ENCODE measurements at regions not wholly inside any gene's neighbourhood (a gene's known extent, or its start where the extent isn't known, plus 50 kb on each side); places are given as distances from the start of the nearest gene placed in this dataset.

GRCh38 chrX:5746231-5746630 lies 482.4 kb downstream of the NLGN4X start:
- Histone ChIP-seq H2AFZ (ENCODE audit: low read depth, low read length) (no peak overlapping the region), H4K20me1 (ENCODE audit: insufficient read depth, low read length) (no peaks in the 10 kb centered on the region), H3K27ac (ENCODE audit: low read length) (no peak overlapping the region), H3K4me2 (ENCODE audit: low read length) (no peak overlapping the region), H3K9ac (ENCODE audit: low read length) (no peak overlapping the region), H3K4me1 (ENCODE audit: low read length) (no peaks in the 10 kb centered on the region), H3K36me3 (replicated peaks; ENCODE audit: low read depth, low read length) (no peaks in the 10 kb centered on the region), H3K9me3 (ENCODE audit: insufficient read depth, low read length) (no peaks in the 10 kb centered on the region), H3K79me2 (ENCODE audit: low read length) (no peaks in the 10 kb centered on the region), H3K27me3 (ENCODE audit: low read depth, low read length) (no peaks in the 10 kb centered on the region), H3K4me3 (ENCODE audit: low read length) (no peak overlapping the region)
- no peak for TF ChIP-seq CTCF (IDR thresholded peaks at IDR 0.05; ENCODE audit: low read depth, low read length)

GRCh38 chrX:5733501-5733900 lies 495.2 kb downstream of the NLGN4X start:
- H3K27ac ChIP-seq (ENCODE audit: low read length): no peak overlapping the region
- H3K4me3 ChIP-seq (ENCODE audit: low read length): no peak overlapping the region
- TF ChIP-seq CTCF (IDR thresholded peaks at IDR 0.05; ENCODE audit: low read depth, low read length) (no peak), EZH2phosphoT487 (IDR thresholded peaks at IDR 0.05; ENCODE audit: low read depth) (no peak)
- H2AFZ ChIP-seq (ENCODE audit: low read depth, low read length): no peak overlapping the region
- no peaks in the 10 kb centered on the region for H3K9me3 ChIP-seq (ENCODE audit: insufficient read depth, low read length)
- no peaks in the 10 kb centered on the region for H3K27me3 ChIP-seq (ENCODE audit: low read depth, low read length)
- no peaks in the 10 kb centered on the region for H3K79me2 ChIP-seq (ENCODE audit: low read length)
- no peak overlapping the region for H3K9ac ChIP-seq (ENCODE audit: low read length)
- no peaks in the 10 kb centered on the region for H3K4me1 ChIP-seq (ENCODE audit: low read length)
- no peaks in the 10 kb centered on the region for H4K20me1 ChIP-seq (ENCODE audit: insufficient read depth, low read length)
- H3K36me3 ChIP-seq (replicated peaks; ENCODE audit: low read depth, low read length): no peaks in the 10 kb centered on the region
- H3K4me2 ChIP-seq (ENCODE audit: low read length): no peak overlapping the region

GRCh38 chrX:5730556-5730955 lies 498.1 kb downstream of the NLGN4X start:
- H4K20me1 ChIP-seq (ENCODE audit: insufficient read depth, low read length): no peaks in the 10 kb centered on the region
- H3K4me2 ChIP-seq (ENCODE audit: low read length): no peak overlapping the region
- no peaks in the 10 kb centered on the region for H3K36me3 ChIP-seq (replicated peaks; ENCODE audit: low read depth, low read length)
- H3K9ac ChIP-seq (ENCODE audit: low read length): no peak overlapping the region
- H3K9me3 ChIP-seq (ENCODE audit: insufficient read depth, low read length): no peaks in the 10 kb centered on the region
- no peak overlapping the region for H2AFZ ChIP-seq (ENCODE audit: low read depth, low read length)
- H3K4me1 ChIP-seq (ENCODE audit: low read length): no peaks in the 10 kb centered on the region
- TF ChIP-seq EZH2phosphoT487 (IDR thresholded peaks at IDR 0.05; ENCODE audit: low read depth): no peak
- H3K27ac ChIP-seq (ENCODE audit: low read length): no peak overlapping the region
- H3K27me3 ChIP-seq (ENCODE audit: low read depth, low read length): no peaks in the 10 kb centered on the region
- no peaks in the 10 kb centered on the region for H3K79me2 ChIP-seq (ENCODE audit: low read length)
- no peak overlapping the region for H3K4me3 ChIP-seq (ENCODE audit: low read length)

GRCh38 chrX:5726224-5726623 lies 502.4 kb downstream of the NLGN4X start:
- TF ChIP-seq EZH2phosphoT487 (IDR thresholded peaks at IDR 0.05; ENCODE audit: low read depth) (no peak), CTCF (IDR thresholded peaks at IDR 0.05; ENCODE audit: low read depth, low read length) (no peak)
- H3K27me3 ChIP-seq (ENCODE audit: low read depth, low read length): no peaks in the 10 kb centered on the region
- no peaks in the 10 kb centered on the region for H3K9me3 ChIP-seq (ENCODE audit: insufficient read depth, low read length)
- H3K27ac ChIP-seq (ENCODE audit: low read length): no peak overlapping the region
- H3K4me2 ChIP-seq (ENCODE audit: low read length): no peak overlapping the region
- H3K4me1 ChIP-seq (ENCODE audit: low read length): no peaks in the 10 kb centered on the region
- no peaks in the 10 kb centered on the region for H3K36me3 ChIP-seq (replicated peaks; ENCODE audit: low read depth, low read length)
- H2AFZ ChIP-seq (ENCODE audit: low read depth, low read length): no peak overlapping the region
- H3K4me3 ChIP-seq (ENCODE audit: low read length): no peak overlapping the region
- no peaks in the 10 kb centered on the region for H4K20me1 ChIP-seq (ENCODE audit: insufficient read depth, low read length)
- H3K9ac ChIP-seq (ENCODE audit: low read length): no peak overlapping the region
- no peaks in the 10 kb centered on the region for H3K79me2 ChIP-seq (ENCODE audit: low read length)

- Histone ChIP-seq H3K36me3 (replicated peaks; ENCODE audit: low read depth, low read length) (no peaks in the 10 kb centered on the region), H3K79me2 (ENCODE audit: low read length) (no peaks in the 10 kb centered on the region), H3K4me3 (ENCODE audit: low read length) (no peak overlapping the region), H3K9me3 (ENCODE audit: insufficient read depth, low read length) (no peaks in the 10 kb centered on the region), H3K4me2 (ENCODE audit: low read length) (no peak overlapping the region), H2AFZ (ENCODE audit: low read depth, low read length) (no peak overlapping the region), H3K27ac (ENCODE audit: low read length) (no peak overlapping the region), H3K27me3 (ENCODE audit: low read depth, low read length) (no peaks in the 10 kb centered on the region), H3K4me1 (ENCODE audit: low read length) (no peaks in the 10 kb centered on the region), H3K9ac (ENCODE audit: low read length) (no peak overlapping the region), H4K20me1 (ENCODE audit: insufficient read depth, low read length) (no peaks in the 10 kb centered on the region)
- TF ChIP-seq EZH2phosphoT487 (IDR thresholded peaks at IDR 0.05; ENCODE audit: low read depth): no peak
- no peak for TF ChIP-seq CTCF (IDR thresholded peaks at IDR 0.05; ENCODE audit: low read depth, low read length)
Measured at GRCh38 chrX:5724123-5724522, 504.5 kb downstream of the NLGN4X start.

All from OCI-LY3 (cell line).